GM23338 (cell line): ENCODE measurements at regions not wholly inside any gene's neighbourhood (a gene's known extent, or its start where the extent isn't known, plus 50 kb on each side); places are given as distances from the start of the nearest gene placed in this dataset.

Experiments used
- ATAC-seq: fragments of 200-7000 bp; cut with Tn5 transposase; 3 replicates; pipeline ENCODE4 v1.9.1; 2020
- DNase-seq: peaks from one replicate; pipeline ENCODE4 v3.0.0-alpha.2; 2015; ENCODE audit warnings: low spot score
- H2AFZ ChIP-seq: fragments of 200-600 bp; sonication (generic); 2 replicates; pipeline ENCODE4 v1.8.0; 2016; ENCODE audit warnings: antibody characterized with exemption, mild to moderate bottlenecking, moderate library complexity
- H3F3A ChIP-seq: fragments of 200-600 bp; sonication (generic); replicated peaks from 2 replicates; pipeline ENCODE4 v1.8.0; 2017; ENCODE audit warnings: antibody characterized with exemption, mixed run types, low read depth
- H3K27ac ChIP-seq: fragments of 200-600 bp; sonication (generic); 2 replicates; pipeline ENCODE4 v1.6.1; 2016; ENCODE audit warnings: low read depth
- H3K27me3 ChIP-seq: fragments of 200-600 bp; sonication (generic); 2 replicates; pipeline ENCODE4 v1.8.0; 2016; ENCODE audit warnings: mild to moderate bottlenecking, mixed run types, moderate library complexity; ENCODE audit not compliant: insufficient read depth
- H3K36me3 ChIP-seq: fragments of 200-600 bp; sonication (generic); 2 replicates; pipeline ENCODE4 v1.8.0; 2016; ENCODE audit warnings: mild to moderate bottlenecking; ENCODE audit not compliant: insufficient read depth
- H3K4me1 ChIP-seq: fragments of 200-600 bp; sonication (generic); 2 replicates; pipeline ENCODE4 v1.8.0; 2016; ENCODE audit warnings: mild to moderate bottlenecking, moderate library complexity; ENCODE audit not compliant: insufficient read depth
- H3K4me2 ChIP-seq: fragments of 200-600 bp; sonication (generic); 2 replicates; pipeline ENCODE4 v1.7.1; 2017; ENCODE audit warnings: mixed run types
- H3K4me3 ChIP-seq: fragments of 200-600 bp; sonication (generic); 2 replicates; pipeline ENCODE4 v1.6.1; 2016; ENCODE audit warnings: mixed run types
- H3K79me2 ChIP-seq: fragments of 200-600 bp; sonication (generic); replicated peaks from 2 replicates; pipeline ENCODE4 v1.8.0; 2017; ENCODE audit warnings: mild to moderate bottlenecking; ENCODE audit not compliant: insufficient read depth
- H3K9me2 ChIP-seq: fragments of 200-600 bp; sonication (generic); 2 replicates; pipeline ENCODE4 v1.8.0; 2017; ENCODE audit not compliant: insufficient read depth
- H4K20me1 ChIP-seq: fragments of 200-600 bp; sonication (generic); replicated peaks from 2 replicates; pipeline ENCODE4 v1.8.0; 2017; ENCODE audit warnings: mild to moderate bottlenecking; ENCODE audit not compliant: insufficient read depth
- H3K27ac Mint-ChIP-seq: 2 replicates; pipeline ENCODE4 v1.8.0; 2020; ENCODE audit warnings: inconsistent platforms, mild to moderate bottlenecking, moderate library complexity, mixed read lengths
- H3K27me3 Mint-ChIP-seq: 3 replicates; pipeline ENCODE4 v1.8.0; 2022; ENCODE audit warnings: low read depth, mild to moderate bottlenecking, moderate library complexity, mixed read lengths, inconsistent platforms; ENCODE audit not compliant: insufficient read depth, poor library complexity
- H3K36me3 Mint-ChIP-seq: 3 replicates; pipeline ENCODE4 v1.8.0; 2021; ENCODE audit warnings: low read depth, mild to moderate bottlenecking, inconsistent platforms, moderate library complexity, mixed read lengths
- H3K4me1 Mint-ChIP-seq: 3 replicates; pipeline ENCODE4 v1.8.0; 2020; ENCODE audit warnings: mild to moderate bottlenecking, inconsistent platforms, mixed read lengths
- H3K4me3 Mint-ChIP-seq: 3 replicates; pipeline ENCODE4 v1.8.0; 2021; ENCODE audit warnings: moderate library complexity, mild to moderate bottlenecking, inconsistent platforms, mixed read lengths
- H3K9me3 Mint-ChIP-seq: 3 replicates; pipeline ENCODE4 v1.8.0; 2020; ENCODE audit warnings: moderate library complexity, mild to moderate bottlenecking, inconsistent platforms, mixed read lengths
- ETS1 ChIP-seq: IDR thresholded peaks from 2 replicates; pipeline ENCODE4 v1.6.1; 2016; ENCODE audit warnings: antibody characterized with exemption
- EZH2 ChIP-seq: fragments of 200-600 bp; sonication (generic); IDR thresholded peaks from one replicate; pipeline ENCODE4 v1.8.0; 2017; ENCODE audit warnings: antibody characterized with exemption, mild to moderate bottlenecking, low read depth; ENCODE audit not compliant: unreplicated experiment
- NANOG ChIP-seq: IDR thresholded peaks from 2 replicates; pipeline ENCODE4 v1.6.1; 2016; ENCODE audit warnings: antibody characterized with exemption, borderline replicate concordance
- ZNF462 ChIP-seq: fragments of 250-450 bp; sonication (Bioruptor Pico); IDR thresholded peaks from 2 replicates; pipeline ENCODE4 v1.5.0; 2020; ENCODE audit warnings: mild to moderate bottlenecking, moderate library complexity
- TF ChIP-seq, protein P1 (sequence below), 2 experiments: fragments of 200-600 bp in 1 of 2; sonication (generic) in 1 of 2; conservative IDR thresholded peaks; 2 replicates each; pipeline versions ENCODE4 v1.5.1 to v1.6.1; 2016 to 2017; ENCODE audit warnings: antibody characterized with exemption in 2 of 2, low read depth in 2 of 2, mild to moderate bottlenecking in 2 of 2, moderate library complexity in 1 of 2

DNA sequence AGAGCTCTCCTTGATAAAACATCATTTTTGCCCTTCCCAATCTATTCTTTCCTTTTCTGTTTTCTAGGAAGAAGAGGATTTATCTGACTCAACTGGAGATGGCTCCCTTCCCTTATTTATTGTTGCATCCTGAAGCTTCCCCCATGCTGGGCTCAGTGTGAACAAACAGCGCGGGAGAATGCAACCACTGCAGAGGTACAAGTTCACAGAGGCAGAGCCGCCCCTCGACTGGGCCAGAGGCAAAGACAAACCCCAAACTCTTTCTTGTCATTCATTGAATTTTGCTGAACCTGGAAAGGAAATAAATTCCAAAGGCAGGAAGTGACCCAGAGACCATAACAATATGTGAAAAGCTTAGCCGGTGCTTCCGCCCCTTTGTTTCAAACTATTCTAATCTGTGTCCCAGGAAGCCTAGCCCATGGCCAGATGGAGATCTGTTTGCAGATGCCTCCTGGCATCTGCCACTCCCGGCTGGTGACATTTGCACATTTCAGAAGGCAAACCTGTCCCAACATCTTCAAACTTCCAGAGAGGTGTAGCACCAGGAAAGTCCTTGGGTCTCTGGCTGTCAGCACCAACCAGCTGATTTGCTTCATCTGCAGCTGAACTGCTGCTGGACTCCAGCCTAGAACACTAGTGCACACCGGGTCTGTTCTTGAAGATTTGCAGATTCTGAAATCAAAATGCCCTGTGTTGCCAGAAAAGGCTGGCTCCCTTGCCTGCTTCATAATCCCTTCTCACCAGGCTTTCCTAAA, 79.4 kb upstream of the MAP4K3 start:
- Mint-ChIP-seq H3K36me3 (peaks cover 27% of the 10 kb centered on the region), H3K9me3 (peaks cover 16% of the 10 kb centered on the region), H3K27me3 (peaks cover 13% of the 10 kb centered on the region), H3K4me3 (peak overlapping the region; percentile 30; the same call in 2 of the 3 replicates), H3K4me1 (peaks cover 55% of the 10 kb centered on the region), H3K27ac (peak overlapping the region; percentile 61)
- Histone ChIP-seq H4K20me1 (no peaks in the 10 kb centered on the region), H3K79me2 (no peaks in the 10 kb centered on the region), H3K27me3 (no peaks in the 10 kb centered on the region), H3K4me1 (peaks cover 47% of the 10 kb centered on the region), H3K9me2 (no peaks in the 10 kb centered on the region; the same call in 1 of the 2 replicates), H3K4me2 (peak overlapping the region; percentile 45), H3K4me3 (no peak overlapping the region), H3F3A (peaks cover 14% of the 10 kb centered on the region; the same call in 1 of the 2 replicates), H3K36me3 (peaks cover 12% of the 10 kb centered on the region), H3K27ac (peak overlapping the region; percentile 94), H2AFZ (no peak overlapping the region)
- no peak for TF ChIP-seq EZH2
- TF ChIP-seq, protein P1, sequence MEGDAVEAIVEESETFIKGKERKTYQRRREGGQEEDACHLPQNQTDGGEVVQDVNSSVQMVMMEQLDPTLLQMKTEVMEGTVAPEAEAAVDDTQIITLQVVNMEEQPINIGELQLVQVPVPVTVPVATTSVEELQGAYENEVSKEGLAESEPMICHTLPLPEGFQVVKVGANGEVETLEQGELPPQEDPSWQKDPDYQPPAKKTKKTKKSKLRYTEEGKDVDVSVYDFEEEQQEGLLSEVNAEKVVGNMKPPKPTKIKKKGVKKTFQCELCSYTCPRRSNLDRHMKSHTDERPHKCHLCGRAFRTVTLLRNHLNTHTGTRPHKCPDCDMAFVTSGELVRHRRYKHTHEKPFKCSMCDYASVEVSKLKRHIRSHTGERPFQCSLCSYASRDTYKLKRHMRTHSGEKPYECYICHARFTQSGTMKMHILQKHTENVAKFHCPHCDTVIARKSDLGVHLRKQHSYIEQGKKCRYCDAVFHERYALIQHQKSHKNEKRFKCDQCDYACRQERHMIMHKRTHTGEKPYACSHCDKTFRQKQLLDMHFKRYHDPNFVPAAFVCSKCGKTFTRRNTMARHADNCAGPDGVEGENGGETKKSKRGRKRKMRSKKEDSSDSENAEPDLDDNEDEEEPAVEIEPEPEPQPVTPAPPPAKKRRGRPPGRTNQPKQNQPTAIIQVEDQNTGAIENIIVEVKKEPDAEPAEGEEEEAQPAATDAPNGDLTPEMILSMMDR (conservative IDR thresholded peaks at IDR 0.05; ENCODE audit: low read depth in 2 of 2), result peak; percentile 38 to 52; a peak in 3 of 4 replicates
- TF ChIP-seq ETS1, result peak; percentile 68
- peak; percentile 73 for TF ChIP-seq NANOG
- TF ChIP-seq ZNF462, result peak; percentile 59
- DNase-seq (peak; percentile 82), ATAC-seq (peak; percentile 88)
